Brain microvascular endothelial cell (primary cell): ENCODE measurements at regions not wholly inside any gene's neighbourhood (a gene's known extent, or its start where the extent isn't known, plus 50 kb on each side); places are given as distances from the start of the nearest gene placed in this dataset.

Experiments
- DNase-seq: peaks from one replicate; pipeline ENCODE4 v3.0.0-alpha.2; 2020
- H3K27ac ChIP-seq: fragments of 250-450 bp; sonication (Bioruptor Pico); 2 replicates; pipeline ENCODE4 v1.5.1; 2020; ENCODE audit warnings: mild to moderate bottlenecking, moderate library complexity
- H3K27me3 ChIP-seq: fragments of 250-450 bp; sonication (Bioruptor Pico); replicated peaks from 2 replicates; pipeline ENCODE4 v1.5.1; 2020; ENCODE audit warnings: mild to moderate bottlenecking
- H3K36me3 ChIP-seq: fragments of 250-450 bp; sonication (Bioruptor Pico); replicated peaks from 2 replicates; pipeline ENCODE4 v1.5.1; 2020; ENCODE audit warnings: mild to moderate bottlenecking
- H3K4me3 ChIP-seq: 2 replicates; pipeline ENCODE4 v1.5.1; 2011; ENCODE audit warnings: low read depth, mild to moderate bottlenecking, control low read depth, low read length, moderate library complexity
- CTCF ChIP-seq: IDR thresholded peaks from 2 replicates; pipeline ENCODE4 v1.5.1; 2011; ENCODE audit warnings: low read depth, mild to moderate bottlenecking, moderate library complexity, low read length, control low read depth, inconsistent platforms; ENCODE audit errors: missing control alignments
- in situ Hi-C: cut with HindIII; loops from 2 replicates; pipeline ENCODE4 v1.10.0; 2017; ENCODE audit warnings: low sequenced_read_pairs, low pct_ligation_motif_present

DNA sequence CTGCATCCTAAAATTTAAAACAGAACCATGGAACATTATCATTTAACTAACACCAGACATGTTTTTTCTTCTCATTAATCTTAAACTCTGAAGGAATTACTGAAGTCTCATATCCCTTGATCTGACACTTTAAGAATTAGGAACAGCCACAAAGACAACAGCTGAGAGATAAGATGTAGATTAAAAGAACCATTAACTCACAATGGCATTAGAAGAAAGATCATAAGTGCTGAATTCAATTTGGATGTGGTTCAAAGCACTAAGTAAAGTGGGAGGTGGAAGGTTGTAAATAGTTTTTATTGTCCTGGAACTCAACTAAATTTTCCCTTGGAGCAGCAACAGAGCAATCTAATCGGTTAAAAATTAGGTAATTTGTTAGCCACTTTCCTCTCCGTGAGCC is 199.0 kb upstream of the ATP2B1 start:
- H3K4me3 ChIP-seq: no peak overlapping the region
- DNase-seq: no peak
- in situ Hi-C loops: no loop called here
- no peaks in the 10 kb centered on the region for H3K36me3 ChIP-seq
- H3K27ac ChIP-seq: no peak overlapping the region
- H3K27me3 ChIP-seq: no peaks in the 10 kb centered on the region
- TF ChIP-seq CTCF: no peak

DNA sequence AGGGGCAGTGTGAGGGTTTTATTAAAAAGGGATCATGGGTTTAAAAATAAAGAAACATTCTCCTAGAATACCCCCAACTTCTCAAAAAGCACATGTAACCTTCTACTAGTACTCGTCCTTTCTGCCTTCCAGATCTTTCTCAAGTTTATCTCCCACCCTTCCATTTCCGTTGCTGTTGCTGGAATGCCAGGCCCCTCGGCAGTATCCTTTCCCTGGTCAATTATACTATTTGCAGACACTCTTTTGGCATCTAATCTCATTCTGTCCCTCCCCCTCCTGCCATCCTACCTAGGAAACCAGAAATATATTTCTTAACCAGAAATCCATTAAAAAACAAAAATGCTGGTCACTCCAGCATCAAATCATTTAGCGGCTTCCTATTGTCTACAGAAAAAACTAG is 198.2 kb upstream of the ATP2B1 start:
- in situ Hi-C loops: no loop called here
- H3K27ac ChIP-seq: no peak overlapping the region

DNA sequence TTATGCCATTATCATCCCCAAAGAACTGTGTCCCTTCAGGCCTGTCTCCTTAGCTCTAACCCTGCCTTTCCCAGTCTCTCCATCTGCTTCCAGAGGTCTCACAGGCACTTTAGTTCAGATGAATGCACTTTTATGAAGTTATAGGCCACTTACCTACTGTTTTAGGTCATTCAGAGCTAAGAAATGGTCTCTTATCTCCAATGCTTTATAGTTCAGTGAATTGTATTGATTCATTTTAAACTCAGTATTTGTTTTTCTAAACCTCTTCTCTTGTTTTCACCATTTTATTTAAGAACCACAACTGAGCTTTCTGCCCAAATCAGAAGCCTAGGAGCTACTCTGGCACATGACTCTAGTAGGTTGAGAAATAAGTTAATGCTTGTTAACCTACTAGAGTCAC is 197.5 kb upstream of the ATP2B1 start:
- no peaks in the 10 kb centered on the region for H3K27me3 ChIP-seq
- no peak for DNase-seq
- in situ Hi-C loops: no loop called here
- no peak overlapping the region for H3K4me3 ChIP-seq
- no peak for TF ChIP-seq CTCF
- H3K27ac ChIP-seq: no peak overlapping the region
- no peaks in the 10 kb centered on the region for H3K36me3 ChIP-seq

More for the DNA sequence above, 198.2 kb upstream of the ATP2B1 start:
- no peak for TF ChIP-seq CTCF
- Histone ChIP-seq H3K36me3 (no peaks in the 10 kb centered on the region), H3K4me3 (no peak overlapping the region), H3K27me3 (no peaks in the 10 kb centered on the region)
- no peak for DNase-seq

GRCh38 chr12:89901906-89902642 is 193.4 kb upstream of the ATP2B1 start:
- in situ Hi-C loops: no loop called here
- no peak for DNase-seq

GRCh38 chr12:89901319-89901718 is 192.7 kb upstream of the ATP2B1 start:
- Histone ChIP-seq H3K27me3 (no peaks in the 10 kb centered on the region), H3K36me3 (no peaks in the 10 kb centered on the region), H3K4me3 (no peak overlapping the region), H3K27ac (no peak overlapping the region)
- DNase-seq: no peak
- in situ Hi-C loops: no loop called here
- TF ChIP-seq CTCF: no peak

More at GRCh38 chr12:89901906-89902642, 193.4 kb upstream of the ATP2B1 start:
- TF ChIP-seq CTCF: no peak
- no peaks in the 10 kb centered on the region for H3K27me3 ChIP-seq
- no peaks in the 10 kb centered on the region for H3K36me3 ChIP-seq
- no peak overlapping the region for H3K4me3 ChIP-seq
- no peak overlapping the region for H3K27ac ChIP-seq

- Histone ChIP-seq H3K27me3 (no peaks in the 10 kb centered on the region), H3K36me3 (no peaks in the 10 kb centered on the region), H3K4me3 (no peak overlapping the region), H3K27ac (no peak overlapping the region)
- DNase-seq: no peak
- no peak for TF ChIP-seq CTCF
- in situ Hi-C loops: no loop called here
Measured at GRCh38 chr12:89899651-89900050, 191.0 kb upstream of the ATP2B1 start.
